ENCODE measurements at regions not wholly inside any gene's neighbourhood (a gene's known extent, or its start where the extent isn't known, plus 50 kb on each side); places are given as distances from the start of the nearest gene placed in this dataset.
"Not testable (repeated sequence)": the region's sequence is repeated elsewhere in the genome, so short reads cannot be mapped to it uniquely, and the experiment has no call there.

- intact Hi-C loops (cut with DNase I); H3K27ac ChIP-seq (ENCODE audit: low read depth in 1 of 2, low read length in 2 of 2); H3K4me3 ChIP-seq (ENCODE audit: low read length in 2 of 2); H3K4me1 ChIP-seq (ENCODE audit: control insufficient read depth in 1 of 2, insufficient read depth in 2 of 2, low read length in 2 of 2); H3K27me3 ChIP-seq (ENCODE audit: control insufficient read depth in 1 of 2, insufficient read depth in 2 of 2, low read length in 1 of 2); DNase-seq; H3K9me3 ChIP-seq (ENCODE audit: control insufficient read depth, low read length); H3K36me3 ChIP-seq (ENCODE audit: control insufficient read depth in 1 of 2, insufficient read depth in 2 of 2, low read length in 1 of 2); ATAC-seq (ENCODE audit: low FRiP score): not testable (repeated sequence)
- WGBS, 2 donors: 93 to 94% methylated on average over 19 to 20 of the region's 20 CpGs
Measured at GRCh38 chr1:95297906-95298305, 63.9 kb downstream of the RWDD3 start.

DNA sequence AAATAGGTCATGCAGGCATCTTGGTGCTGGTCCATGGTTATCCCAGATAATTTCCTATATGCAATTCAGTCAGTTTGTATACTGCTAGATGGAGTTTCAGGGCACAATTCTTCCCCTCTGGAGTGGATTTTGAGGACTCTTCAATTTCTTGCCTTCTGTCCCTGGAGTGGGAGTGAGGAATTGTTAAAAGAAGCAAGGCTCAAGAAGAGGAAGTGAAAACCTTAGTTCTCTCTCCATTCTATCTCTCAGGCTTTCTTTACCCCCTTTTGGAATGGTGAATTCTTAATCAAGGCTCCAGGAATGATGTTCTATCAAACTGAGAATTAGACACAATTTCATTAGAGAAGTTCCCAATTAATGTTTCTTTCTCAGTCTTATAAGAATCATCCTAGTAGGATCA is 67.1 kb downstream of the RWDD3 start:
- Histone ChIP-seq H3K4me3 (ENCODE audit: low read length in 2 of 2) (no peak overlapping the region), H3K9me3 (ENCODE audit: control insufficient read depth, low read length) (no peaks in the 10 kb centered on the region), H3K27me3 (ENCODE audit: control insufficient read depth in 1 of 2, insufficient read depth in 2 of 2, low read length in 1 of 2) (no peaks in the 10 kb centered on the region), H3K36me3 (ENCODE audit: control insufficient read depth in 1 of 2, insufficient read depth in 2 of 2, low read length in 1 of 2) (no peaks in the 10 kb centered on the region), H3K4me1 (ENCODE audit: control insufficient read depth in 1 of 2, insufficient read depth in 2 of 2, low read length in 2 of 2) (no peaks in the 10 kb centered on the region), H3K27ac (ENCODE audit: low read depth in 1 of 2, low read length in 2 of 2) (no peak overlapping the region)
- no peak for DNase-seq
- no peak for ATAC-seq (ENCODE audit: low FRiP score)
- intact Hi-C loops (cut with DNase I): no loop called here

DNA sequence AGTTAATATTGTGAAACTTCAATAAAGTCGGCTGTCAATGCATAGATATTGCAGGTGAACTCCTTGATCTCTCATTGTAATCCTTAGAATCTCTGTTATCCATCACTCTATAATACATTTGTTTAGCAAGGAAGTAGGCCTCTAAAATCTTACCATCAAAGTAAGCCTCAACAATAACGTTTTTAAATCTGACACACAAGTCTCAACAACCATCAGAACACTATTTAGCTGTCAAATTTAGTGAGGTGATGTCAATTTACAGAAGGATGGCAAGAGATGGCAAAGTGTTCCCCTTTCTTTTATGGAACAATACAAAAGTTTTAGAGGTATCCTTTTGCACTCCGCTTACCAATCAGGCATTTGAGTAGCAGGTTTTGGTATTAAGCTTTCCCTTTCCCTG is 67.6 kb downstream of the RWDD3 start:
- H3K4me1 ChIP-seq (ENCODE audit: control insufficient read depth in 1 of 2, insufficient read depth in 2 of 2, low read length in 2 of 2): no peaks in the 10 kb centered on the region
- ATAC-seq (ENCODE audit: low FRiP score): no peak
- no peaks in the 10 kb centered on the region for H3K27me3 ChIP-seq (ENCODE audit: control insufficient read depth in 1 of 2, insufficient read depth in 2 of 2, low read length in 1 of 2)
- no peak overlapping the region for H3K4me3 ChIP-seq (ENCODE audit: low read length in 2 of 2)
- no peaks in the 10 kb centered on the region for H3K36me3 ChIP-seq (ENCODE audit: control insufficient read depth in 1 of 2, insufficient read depth in 2 of 2, low read length in 1 of 2)
- WGBS, 2 donors: 71 to 73% methylated on average over 3 of the region's 3 CpGs
- no peak overlapping the region for H3K27ac ChIP-seq (ENCODE audit: low read depth in 1 of 2, low read length in 2 of 2)
- intact Hi-C loops (cut with DNase I): no loop called here
- no peak for DNase-seq
- no peaks in the 10 kb centered on the region for H3K9me3 ChIP-seq (ENCODE audit: control insufficient read depth, low read length)

DNA sequence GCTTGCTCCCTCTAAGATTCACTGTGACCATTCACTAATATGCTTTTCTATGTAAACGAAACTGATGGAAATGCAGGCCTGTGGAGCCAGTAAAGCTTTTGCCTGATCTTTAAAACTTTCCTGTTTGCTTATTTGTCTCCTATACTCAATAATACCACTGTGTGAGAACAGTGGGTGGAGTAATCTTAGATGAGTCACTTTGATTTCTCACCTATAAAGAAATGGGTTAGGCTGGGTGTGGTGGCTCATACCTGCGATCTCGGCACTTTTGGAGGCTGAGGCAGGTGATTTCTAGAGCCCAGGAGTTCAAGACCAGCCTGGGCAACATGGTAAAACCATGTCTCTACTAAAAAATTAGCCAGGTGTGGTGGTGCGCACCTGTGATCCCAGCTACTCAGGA is 70.8 kb downstream of the RWDD3 start:
- 89 to 91% methylated on average over 4 of the region's 4 CpGs for WGBS, 2 donors
- ATAC-seq (ENCODE audit: low FRiP score): no peak
- intact Hi-C loops (cut with DNase I): loop anchor here in 1 of 2 donors (2.0 kb wide), 1 partner anchor 20 kb away; no protein-coding TSS in a partner anchor

DNA sequence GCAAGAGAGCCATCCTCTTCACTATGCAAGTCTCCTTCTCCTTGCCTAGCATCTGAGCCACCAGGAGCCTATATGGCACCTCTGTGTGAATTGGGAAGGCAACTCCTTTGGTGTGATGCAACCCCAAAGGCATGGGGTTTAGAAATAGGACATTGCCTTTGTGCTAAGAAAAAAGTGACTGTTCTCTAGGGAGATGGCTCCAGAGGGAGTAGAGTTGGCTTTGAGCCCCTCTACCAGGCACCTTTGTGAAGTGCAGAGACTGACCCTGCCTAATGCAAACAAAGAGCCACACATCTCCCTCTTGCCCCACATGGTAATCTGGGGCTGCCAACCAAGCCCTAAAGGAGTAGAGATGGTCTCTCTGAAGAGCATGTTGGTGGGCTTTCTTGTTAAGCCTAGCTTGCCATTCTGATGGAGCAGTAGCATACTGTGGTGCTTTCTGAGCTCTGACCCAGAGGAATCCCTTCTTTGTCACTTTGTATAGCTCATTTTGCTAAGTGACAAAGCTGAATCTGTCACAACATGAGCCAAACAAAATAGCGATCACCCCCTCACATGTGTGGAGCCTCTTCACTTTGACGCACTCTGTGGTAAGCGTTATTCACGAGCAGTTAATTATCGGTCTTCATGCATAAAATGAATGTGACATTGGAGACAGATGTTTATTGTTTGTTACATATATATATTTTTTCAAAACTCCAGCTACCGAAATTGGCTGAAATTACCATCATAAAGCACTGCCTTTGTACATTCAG is 74.4 kb downstream of the RWDD3 start:
- 20 to 38% methylated on average over 6 of the region's 6 CpGs for WGBS, 2 donors
- Histone ChIP-seq H3K4me1 (ENCODE audit: control insufficient read depth in 1 of 2, insufficient read depth in 2 of 2, low read length in 2 of 2) (no peaks in the 10 kb centered on the region), H3K27ac (ENCODE audit: low read depth in 1 of 2, low read length in 2 of 2) (no peak overlapping the region), H3K36me3 (ENCODE audit: control insufficient read depth in 1 of 2, insufficient read depth in 2 of 2, low read length in 1 of 2) (no peaks in the 10 kb centered on the region), H3K9me3 (ENCODE audit: control insufficient read depth, low read length) (no peaks in the 10 kb centered on the region), H3K27me3 (ENCODE audit: control insufficient read depth in 1 of 2, insufficient read depth in 2 of 2, low read length in 1 of 2) (no peaks in the 10 kb centered on the region), H3K4me3 (ENCODE audit: low read length in 2 of 2) (no peak overlapping the region)
- intact Hi-C loops (cut with DNase I): no loop called here
- ATAC-seq (ENCODE audit: low FRiP score): no peak
- no peak for DNase-seq

More for the DNA sequence above, 70.8 kb downstream of the RWDD3 start:
- H3K27me3 ChIP-seq (ENCODE audit: control insufficient read depth in 1 of 2, insufficient read depth in 2 of 2, low read length in 1 of 2): no peaks in the 10 kb centered on the region
- H3K4me1 ChIP-seq (ENCODE audit: control insufficient read depth in 1 of 2, insufficient read depth in 2 of 2, low read length in 2 of 2): no peaks in the 10 kb centered on the region
- H3K36me3 ChIP-seq (ENCODE audit: control insufficient read depth in 1 of 2, insufficient read depth in 2 of 2, low read length in 1 of 2): no peaks in the 10 kb centered on the region
- DNase-seq: no peak
- no peak overlapping the region for H3K4me3 ChIP-seq (ENCODE audit: low read length in 2 of 2)
- no peaks in the 10 kb centered on the region for H3K9me3 ChIP-seq (ENCODE audit: control insufficient read depth, low read length)
- H3K27ac ChIP-seq (ENCODE audit: low read depth in 1 of 2, low read length in 2 of 2): no peak overlapping the region

GRCh38 chr1:95309031-95309471 is 75.0 kb downstream of the RWDD3 start:
- intact Hi-C loops (cut with DNase I): no loop called here
- 18 to 25% methylated on average over 2 of the region's 2 CpGs for WGBS, 2 donors
- ATAC-seq (ENCODE audit: low FRiP score) (peak; percentile 75), DNase-seq (no peak)
- Histone ChIP-seq H3K9me3 (ENCODE audit: control insufficient read depth, low read length) (no peaks in the 10 kb centered on the region), H3K4me3 (ENCODE audit: low read length in 2 of 2) (no peak overlapping the region), H3K36me3 (ENCODE audit: control insufficient read depth in 1 of 2, insufficient read depth in 2 of 2, low read length in 1 of 2) (no peaks in the 10 kb centered on the region), H3K4me1 (ENCODE audit: control insufficient read depth in 1 of 2, insufficient read depth in 2 of 2, low read length in 2 of 2) (no peaks in the 10 kb centered on the region), H3K27me3 (ENCODE audit: control insufficient read depth in 1 of 2, insufficient read depth in 2 of 2, low read length in 1 of 2) (no peaks in the 10 kb centered on the region), H3K27ac (ENCODE audit: low read depth in 1 of 2, low read length in 2 of 2) (no peak overlapping the region)

DNA sequence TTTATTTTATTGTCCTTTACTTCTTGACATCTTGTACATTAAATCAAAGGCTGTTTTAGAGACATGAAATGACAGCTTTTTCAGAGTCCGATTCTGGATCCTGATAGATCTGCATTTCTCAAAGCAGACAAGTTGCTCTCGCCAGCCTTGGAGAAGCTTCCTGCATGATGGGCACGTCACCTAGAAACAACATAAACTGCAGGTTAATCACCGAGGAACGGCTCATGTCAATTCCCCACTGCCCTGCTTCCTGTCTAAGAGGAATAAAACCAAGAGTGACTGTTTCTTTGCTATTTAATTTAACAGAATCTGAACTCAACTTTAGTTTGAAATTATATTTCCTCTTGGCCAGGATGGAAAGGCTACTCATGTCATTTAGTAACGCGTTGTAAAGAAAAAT is 77.0 kb downstream of the RWDD3 start:
- H3K27me3 ChIP-seq (ENCODE audit: control insufficient read depth in 1 of 2, insufficient read depth in 2 of 2, low read length in 1 of 2): no peaks in the 10 kb centered on the region
- DNase-seq (no peak), ATAC-seq (ENCODE audit: low FRiP score) (no peak)
- no peak overlapping the region for H3K27ac ChIP-seq (ENCODE audit: low read depth in 1 of 2, low read length in 2 of 2)
- H3K9me3 ChIP-seq (ENCODE audit: control insufficient read depth, low read length): no peaks in the 10 kb centered on the region
- WGBS, 2 donors: 12 to 14% methylated on average over 7 of the region's 7 CpGs
- intact Hi-C loops (cut with DNase I): no loop called here
- H3K4me1 ChIP-seq (ENCODE audit: control insufficient read depth in 1 of 2, insufficient read depth in 2 of 2, low read length in 2 of 2): no peaks in the 10 kb centered on the region
- no peak overlapping the region for H3K4me3 ChIP-seq (ENCODE audit: low read length in 2 of 2)
- H3K36me3 ChIP-seq (ENCODE audit: control insufficient read depth in 1 of 2, insufficient read depth in 2 of 2, low read length in 1 of 2): no peaks in the 10 kb centered on the region

DNA sequence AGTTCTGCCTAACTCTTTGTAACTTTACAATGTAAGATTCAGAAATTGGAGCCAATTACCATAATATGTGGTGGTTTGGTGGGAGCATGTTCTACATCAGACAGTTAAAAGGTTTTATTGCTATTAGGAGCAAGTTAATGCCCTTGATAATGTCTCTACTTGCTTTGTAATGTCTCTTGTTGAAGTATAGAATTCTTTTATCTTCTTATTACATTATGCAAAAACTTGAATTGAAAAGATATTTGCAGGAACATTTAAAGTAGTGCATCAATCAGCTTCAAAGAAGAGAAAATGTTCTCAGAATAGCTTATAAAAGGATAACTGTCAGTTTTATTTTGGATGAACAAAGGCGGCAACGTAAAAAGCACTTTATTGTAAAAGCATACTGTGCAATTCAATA is 77.8 kb downstream of the RWDD3 start:
- Histone ChIP-seq H3K36me3 (ENCODE audit: control insufficient read depth in 1 of 2, insufficient read depth in 2 of 2, low read length in 1 of 2) (no peaks in the 10 kb centered on the region), H3K4me1 (ENCODE audit: control insufficient read depth in 1 of 2, insufficient read depth in 2 of 2, low read length in 2 of 2) (no peaks in the 10 kb centered on the region), H3K4me3 (ENCODE audit: low read length in 2 of 2) (no peak overlapping the region), H3K27ac (ENCODE audit: low read depth in 1 of 2, low read length in 2 of 2) (no peak overlapping the region), H3K27me3 (ENCODE audit: control insufficient read depth in 1 of 2, insufficient read depth in 2 of 2, low read length in 1 of 2) (no peaks in the 10 kb centered on the region), H3K9me3 (ENCODE audit: control insufficient read depth, low read length) (no peaks in the 10 kb centered on the region)
- DNase-seq: no peak
- intact Hi-C loops (cut with DNase I): no loop called here
- ATAC-seq (ENCODE audit: low FRiP score): no peak
- WGBS, 2 donors: 82 to 83% methylated on average over 2 of the region's 2 CpGs

DNA sequence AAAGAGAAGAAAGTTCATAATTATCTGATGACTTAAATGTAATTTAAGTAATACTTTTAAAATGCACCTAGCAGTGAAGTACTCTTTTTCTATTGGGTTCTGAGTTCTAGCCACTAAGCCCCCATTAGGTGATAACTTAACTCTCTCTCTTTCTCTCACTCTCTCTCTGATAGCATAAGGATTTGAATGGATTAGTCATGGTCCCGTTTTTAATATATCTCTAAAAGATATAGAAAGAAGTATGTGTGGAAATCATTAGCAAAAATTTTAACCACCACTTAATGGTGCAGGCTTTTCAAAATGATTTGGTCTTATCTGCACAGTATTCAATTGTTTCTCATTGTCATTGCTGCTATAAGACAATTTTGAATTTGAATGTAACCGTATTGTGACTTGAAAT is 78.2 kb downstream of the RWDD3 start:
- intact Hi-C loops (cut with DNase I): no loop called here
- Histone ChIP-seq H3K27ac (ENCODE audit: low read depth in 1 of 2, low read length in 2 of 2) (no peak overlapping the region), H3K27me3 (ENCODE audit: control insufficient read depth in 1 of 2, insufficient read depth in 2 of 2, low read length in 1 of 2) (no peaks in the 10 kb centered on the region), H3K36me3 (ENCODE audit: control insufficient read depth in 1 of 2, insufficient read depth in 2 of 2, low read length in 1 of 2) (no peaks in the 10 kb centered on the region), H3K9me3 (ENCODE audit: control insufficient read depth, low read length) (no peaks in the 10 kb centered on the region), H3K4me3 (ENCODE audit: low read length in 2 of 2) (no peak overlapping the region), H3K4me1 (ENCODE audit: control insufficient read depth in 1 of 2, insufficient read depth in 2 of 2, low read length in 2 of 2) (no peaks in the 10 kb centered on the region)
- DNase-seq (no peak), ATAC-seq (ENCODE audit: low FRiP score) (no peak)
- 55 to 61% methylated on average over 2 of the region's 2 CpGs for WGBS, 2 donors
